ENCODE measurements at regions not wholly inside any gene's neighbourhood (a gene's known extent, or its start where the extent isn't known, plus 50 kb on each side); places are given as distances from the start of the nearest gene placed in this dataset.

DNA sequence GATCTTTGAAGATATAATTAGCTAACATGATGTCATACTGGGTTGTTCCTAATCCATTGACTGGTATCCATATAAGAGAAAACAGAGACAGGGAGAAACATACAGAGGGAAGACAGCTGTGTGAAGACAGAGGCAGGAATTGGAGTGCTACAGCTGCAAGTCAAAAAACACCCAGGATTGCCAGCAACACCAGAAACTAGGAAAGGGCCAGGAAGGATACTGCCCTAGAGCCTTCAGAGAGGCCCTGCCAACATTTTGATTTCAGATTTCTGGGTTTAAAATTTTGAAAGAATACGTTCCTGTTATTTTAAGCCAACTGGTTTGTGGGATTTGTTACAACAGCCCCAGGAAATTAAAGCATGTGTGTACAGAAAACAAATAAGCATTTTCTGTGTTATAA is 473.7 kb upstream of the FLRT2 start:
- TF ChIP-seq POLR2A (IDR thresholded peaks at IDR 0.05; ENCODE audit: low read length) (no peak), GATA1 (IDR thresholded peaks at IDR 0.05; ENCODE audit: low read depth, low read length) (no peak)

Measured in erythroblast (primary cell).